Heart right ventricle (tissue), 16 donors: ENCODE measurements at regions not wholly inside any gene's neighbourhood (a gene's known extent, or its start where the extent isn't known, plus 50 kb on each side); places are given as distances from the start of the nearest gene placed in this dataset.

Experiments used
- ATAC-seq, 8 donors: fragments of 200-7000 bp; cut with Tn5 transposase; one replicate each; pipeline ENCODE4 v1.9.1; 2020; ENCODE audit warnings: mild to moderate bottlenecking in 8 of 8, moderate library complexity in 8 of 8, moderate number of reproducible peaks in 1 of 8
- DNase-seq, 2 donors: peaks; one replicate each; pipeline ENCODE4 v3.0.0-alpha.2; 2020
- H3K27ac ChIP-seq, 10 donors: fragments of 200-600 bp; sonication (generic) in 2 of 10; one replicate each; pipeline versions ENCODE4 v1.5.0 to v1.8.0; 2020 to 2022; ENCODE audit warnings: mild to moderate bottlenecking in 3 of 10
- H3K27me3 ChIP-seq, 7 donors: fragments of 200-600 bp; one replicate each; pipeline ENCODE4 v1.8.0; 2021 to 2022; ENCODE audit warnings: mild to moderate bottlenecking in 2 of 7
- H3K36me3 ChIP-seq, 9 donors: fragments of 200-600 bp; sonication (generic) in 1 of 9; one replicate each; pipeline versions ENCODE4 v1.5.0 to v1.8.0; 2020 to 2022; ENCODE audit warnings: mild to moderate bottlenecking in 2 of 9
- H3K4me1 ChIP-seq, 9 donors: fragments of 200-600 bp; sonication (generic) in 1 of 9; one replicate each; pipeline versions ENCODE4 v1.5.0 to v1.8.0; 2020 to 2022; ENCODE audit warnings: mild to moderate bottlenecking in 4 of 9
- H3K4me3 ChIP-seq, 10 donors: fragments of 200-600 bp; sonication (generic) in 2 of 10; one replicate each; pipeline versions ENCODE4 v1.5.0 to v1.8.0; 2020 to 2022; ENCODE audit warnings: mild to moderate bottlenecking in 7 of 10, moderate library complexity in 2 of 10
- H3K9me3 ChIP-seq, 11 donors: fragments of 200-600 bp in 10 of 11; sonication (generic) in 2 of 11; one replicate each; pipeline versions ENCODE4 v1.5.0 to v1.8.0; 2013 to 2022; ENCODE audit warnings: mild to moderate bottlenecking in 2 of 11, control low read depth in 1 of 11, moderate library complexity in 1 of 11
- CTCF ChIP-seq, 9 donors: fragments of 200-600 bp; sonication (generic) in 2 of 9; IDR thresholded peaks; one replicate each; pipeline versions ENCODE4 v1.5.0 to v1.8.0; 2021 to 2022; ENCODE audit warnings: antibody characterized with exemption in 9 of 9, mild to moderate bottlenecking in 5 of 9, moderate library complexity in 1 of 9
- WGBS, 2 donors: extraction: QIAGEN DNeasy Blood & Tissue Kit; methylation state at CpG; one replicate each; pipeline ENCODE4 v1.1.7; 2013; ENCODE audit warnings: inconsistent platforms in 1 of 2; 5-methylcytosine and 5-hydroxymethylcytosine counted together
- intact Hi-C, 10 donors: fragments of 100-400 bp; cut with DNase I; formaldehyde crosslinking; loops; one replicate each; pipeline versions ENCODE4 v1.11.1 to v1.14.2; 2022
- donor health status: Arrhythmogenic right ventricular cardiomyopathy.
- donor health status: ischemic (EF 13 %, LVEDD 7.1; RV severe dilation, severe dysfunction).
- donor health status: healthy with polysubstance abuse.
- donor health status: DM: no; HTN: yes; CAD: no.
- donor health status: DM: no; HTN: no; CAD: no.
- donor health status: ischemic (EF 25% LVEDD 6.9; RV normal size, moderate dysfunction).
- donor health status: ischemic (EF 25% LVEDD 5.7; RV mildly dilated, moderate dysfunction).
- donor health status: healthy.
- donor health status: DM: yes; HTN: yes; CAD: no.
- donor health status: Ischemic cardiomyopathy.
- donor health status: ischemic (EF 35%, LVEDD 5.7; RV mildly dilated, moderate dysfunction).
- donor health status: nonischemic (EF 11% LVEDD 7.7; RV severe dilation, severe dysfunction).
- donor health status: DM: yes; HTN: yes; CAD: no.
- donor health status: PGD.
- donor health status: ischemic (EF 29% LVEDD 5.4; RV normal size, mild dysfunction).
- donor health status: nonischemic (EF 23%, LVEDD 6.1; RV moderate dilation, normal function).

- H3K27me3 ChIP-seq: no peaks in the 10 kb centered on the region
- H3K36me3 ChIP-seq: no peaks in the 10 kb centered on the region
- H3K9me3 ChIP-seq: peaks cover 0 to 6% (median 0%) of the 10 kb centered on the region in 11 donors
- ATAC-seq: peak in 2 of 8 donors; percentile 11 to 28
- intact Hi-C loops: no loop called here
- H3K27ac ChIP-seq: no peak overlapping the region
- peaks cover 0 to 4% (median 0%) of the 10 kb centered on the region in 9 donors for H3K4me1 ChIP-seq
- no peak overlapping the region for H3K4me3 ChIP-seq
- no peak for TF ChIP-seq CTCF (IDR thresholded peaks at IDR 0.05)
- DNase-seq: no peak
- WGBS, 2 donors: 57 to 61% methylated on average over 2 of the region's 2 CpGs
Observed at GRCh38 chr4:144820011-144820727, 174.2 kb downstream of the HHIP start.

GRCh38 chr4:144820728-144821085, 174.8 kb downstream of the HHIP start:
- DNase-seq (no peak), ATAC-seq (peak in 2 of 8 donors; percentile 38 to 42)
- H3K27me3 ChIP-seq: no peaks in the 10 kb centered on the region
- H3K36me3 ChIP-seq: no peaks in the 10 kb centered on the region
- H3K4me3 ChIP-seq: no peak overlapping the region
- H3K9me3 ChIP-seq: peaks cover 0 to 6% (median 0%) of the 10 kb centered on the region in 11 donors
- peaks cover 0 to 4% (median 0%) of the 10 kb centered on the region in 9 donors for H3K4me1 ChIP-seq
- WGBS, 2 donors: 34 to 45% methylated on average over 2 of the region's 2 CpGs
- H3K27ac ChIP-seq: no peak overlapping the region
- no peak for TF ChIP-seq CTCF (IDR thresholded peaks at IDR 0.05)
- intact Hi-C loops: no loop called here

- Histone ChIP-seq H3K36me3 (no peaks in the 10 kb centered on the region), H3K27ac (no peak overlapping the region), H3K9me3 (no peaks in the 10 kb centered on the region), H3K4me1 (no peaks in the 10 kb centered on the region), H3K4me3 (no peak overlapping the region), H3K27me3 (no peaks in the 10 kb centered on the region)
- intact Hi-C loops: no loop called here
- no peak for TF ChIP-seq CTCF (IDR thresholded peaks at IDR 0.05)
- WGBS, 2 donors: 50 to 55% methylated on average over 2 of the region's 2 CpGs
- DNase-seq (no peak), ATAC-seq (no peak)
Observed at GRCh38 chr4:144831971-144832370, 186.0 kb downstream of the HHIP start.

- DNase-seq (no peak), ATAC-seq (no peak)
- Histone ChIP-seq H3K27me3 (no peaks in the 10 kb centered on the region), H3K36me3 (no peaks in the 10 kb centered on the region), H3K9me3 (peaks cover 0 to 41% (median 16%) of the 10 kb centered on the region in 11 donors), H3K4me1 (no peaks in the 10 kb centered on the region), H3K27ac (no peak overlapping the region), H3K4me3 (no peak overlapping the region)
- WGBS, 2 donors: 89 to 90% methylated on average over 8 of the region's 8 CpGs
- no peak for TF ChIP-seq CTCF (IDR thresholded peaks at IDR 0.05)
- intact Hi-C loops: no loop called here
Observed at GRCh38 chr4:144845411-144845810, 199.5 kb downstream of the HHIP start.
